Panc1 (cell line): ENCODE measurements at regions not wholly inside any gene's neighbourhood (a gene's known extent, or its start where the extent isn't known, plus 50 kb on each side); places are given as distances from the start of the nearest gene placed in this dataset.

Source experiments
- SIN3A ChIP-seq: IDR thresholded peaks from 2 replicates; pipeline ENCODE4 v1.6.1; 2012; ENCODE audit warnings: low read depth, mild to moderate bottlenecking, low read length, moderate library complexity, borderline replicate concordance; ENCODE audit not compliant: insufficient read depth
- TCF7L2 ChIP-seq: IDR thresholded peaks from 2 replicates; pipeline ENCODE4 v1.6.1; 2011; ENCODE audit warnings: mild to moderate bottlenecking, low read depth, low read length, inconsistent platforms
- TF ChIP-seq, protein P1 (sequence below): fragments of 450-650 bp; IDR thresholded peaks from 2 replicates; pipeline ENCODE4 v1.5.1; 2017; ENCODE audit warnings: mild to moderate bottlenecking
- TF ChIP-seq, protein P2 (sequence below), 2 experiments: IDR thresholded peaks; 2 replicates each; pipeline ENCODE4 v1.6.1; 2011 to 2012; ENCODE audit warnings: low read depth in 2 of 2, control low read depth in 1 of 2, low read length in 1 of 2, mild to moderate bottlenecking in 1 of 2, moderate library complexity in 1 of 2; ENCODE audit not compliant: insufficient read depth in 1 of 2

DNA sequence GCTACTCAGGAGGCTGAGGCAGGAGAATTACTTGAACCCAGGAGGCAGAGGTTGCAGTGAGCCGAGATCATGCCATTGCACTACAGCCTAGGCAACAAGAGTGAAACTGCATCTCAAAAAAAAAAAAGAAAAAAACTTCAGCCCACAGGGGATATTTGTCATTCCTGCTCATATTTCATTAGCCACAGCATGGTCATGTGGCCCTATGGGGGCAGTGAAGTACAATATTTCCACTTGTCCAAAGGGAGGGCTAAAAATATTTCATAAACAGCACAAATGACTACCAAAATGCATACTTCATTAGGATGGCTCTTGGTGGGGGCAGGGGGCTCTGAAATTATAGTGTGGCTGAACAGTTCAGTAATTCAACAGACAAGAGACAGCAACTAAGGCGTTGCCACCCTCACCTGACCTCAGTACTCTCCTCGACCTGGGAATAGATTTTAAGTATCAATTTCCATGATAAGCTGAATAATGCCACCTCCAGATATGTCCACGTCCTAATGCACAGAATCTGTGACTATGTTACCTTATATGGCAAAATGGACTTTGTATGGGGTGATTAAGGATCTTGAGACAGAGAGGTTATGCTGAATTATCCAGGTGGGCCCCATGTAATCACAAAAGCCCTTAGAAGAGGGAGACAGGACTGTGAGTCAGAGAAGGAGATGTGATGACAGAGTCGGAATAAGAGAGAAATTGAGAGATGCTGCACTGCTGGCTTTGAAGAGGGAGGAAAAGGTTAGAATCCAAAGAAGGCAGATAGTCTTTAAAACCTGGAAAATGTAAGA, 158.2 kb upstream of the CRIM1 start:
- TF ChIP-seq, protein P1, sequence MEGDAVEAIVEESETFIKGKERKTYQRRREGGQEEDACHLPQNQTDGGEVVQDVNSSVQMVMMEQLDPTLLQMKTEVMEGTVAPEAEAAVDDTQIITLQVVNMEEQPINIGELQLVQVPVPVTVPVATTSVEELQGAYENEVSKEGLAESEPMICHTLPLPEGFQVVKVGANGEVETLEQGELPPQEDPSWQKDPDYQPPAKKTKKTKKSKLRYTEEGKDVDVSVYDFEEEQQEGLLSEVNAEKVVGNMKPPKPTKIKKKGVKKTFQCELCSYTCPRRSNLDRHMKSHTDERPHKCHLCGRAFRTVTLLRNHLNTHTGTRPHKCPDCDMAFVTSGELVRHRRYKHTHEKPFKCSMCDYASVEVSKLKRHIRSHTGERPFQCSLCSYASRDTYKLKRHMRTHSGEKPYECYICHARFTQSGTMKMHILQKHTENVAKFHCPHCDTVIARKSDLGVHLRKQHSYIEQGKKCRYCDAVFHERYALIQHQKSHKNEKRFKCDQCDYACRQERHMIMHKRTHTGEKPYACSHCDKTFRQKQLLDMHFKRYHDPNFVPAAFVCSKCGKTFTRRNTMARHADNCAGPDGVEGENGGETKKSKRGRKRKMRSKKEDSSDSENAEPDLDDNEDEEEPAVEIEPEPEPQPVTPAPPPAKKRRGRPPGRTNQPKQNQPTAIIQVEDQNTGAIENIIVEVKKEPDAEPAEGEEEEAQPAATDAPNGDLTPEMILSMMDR, result no peak
- TF ChIP-seq, protein P2, sequence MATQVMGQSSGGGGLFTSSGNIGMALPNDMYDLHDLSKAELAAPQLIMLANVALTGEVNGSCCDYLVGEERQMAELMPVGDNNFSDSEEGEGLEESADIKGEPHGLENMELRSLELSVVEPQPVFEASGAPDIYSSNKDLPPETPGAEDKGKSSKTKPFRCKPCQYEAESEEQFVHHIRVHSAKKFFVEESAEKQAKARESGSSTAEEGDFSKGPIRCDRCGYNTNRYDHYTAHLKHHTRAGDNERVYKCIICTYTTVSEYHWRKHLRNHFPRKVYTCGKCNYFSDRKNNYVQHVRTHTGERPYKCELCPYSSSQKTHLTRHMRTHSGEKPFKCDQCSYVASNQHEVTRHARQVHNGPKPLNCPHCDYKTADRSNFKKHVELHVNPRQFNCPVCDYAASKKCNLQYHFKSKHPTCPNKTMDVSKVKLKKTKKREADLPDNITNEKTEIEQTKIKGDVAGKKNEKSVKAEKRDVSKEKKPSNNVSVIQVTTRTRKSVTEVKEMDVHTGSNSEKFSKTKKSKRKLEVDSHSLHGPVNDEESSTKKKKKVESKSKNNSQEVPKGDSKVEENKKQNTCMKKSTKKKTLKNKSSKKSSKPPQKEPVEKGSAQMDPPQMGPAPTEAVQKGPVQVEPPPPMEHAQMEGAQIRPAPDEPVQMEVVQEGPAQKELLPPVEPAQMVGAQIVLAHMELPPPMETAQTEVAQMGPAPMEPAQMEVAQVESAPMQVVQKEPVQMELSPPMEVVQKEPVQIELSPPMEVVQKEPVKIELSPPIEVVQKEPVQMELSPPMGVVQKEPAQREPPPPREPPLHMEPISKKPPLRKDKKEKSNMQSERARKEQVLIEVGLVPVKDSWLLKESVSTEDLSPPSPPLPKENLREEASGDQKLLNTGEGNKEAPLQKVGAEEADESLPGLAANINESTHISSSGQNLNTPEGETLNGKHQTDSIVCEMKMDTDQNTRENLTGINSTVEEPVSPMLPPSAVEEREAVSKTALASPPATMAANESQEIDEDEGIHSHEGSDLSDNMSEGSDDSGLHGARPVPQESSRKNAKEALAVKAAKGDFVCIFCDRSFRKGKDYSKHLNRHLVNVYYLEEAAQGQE (IDR thresholded peaks at IDR 0.05; ENCODE audit: insufficient read depth in 1 of 2, low read depth in 2 of 2, low read length in 1 of 2), result no peak
- TF ChIP-seq TCF7L2, result no peak
- no peak for TF ChIP-seq SIN3A
